Suprapubic skin (tissue), 4 donors: ENCODE measurements at regions not wholly inside any gene's neighbourhood (a gene's known extent, or its start where the extent isn't known, plus 50 kb on each side); places are given as distances from the start of the nearest gene placed in this dataset.

Experiments
- DNase-seq, 2 donors: peaks; one replicate each; pipeline ENCODE4 v3.0.0-alpha.2; 2019; ENCODE audit warnings: low spot score in 2 of 2
- H3K27ac ChIP-seq: fragments of 200-600 bp; sonication (generic); one replicate; pipeline ENCODE4 v1.5.1; 2019
- H3K27me3 ChIP-seq: fragments of 200-600 bp; sonication (generic); one replicate; pipeline ENCODE4 v1.5.1; 2019
- H3K36me3 ChIP-seq: fragments of 200-600 bp; sonication (generic); one replicate; pipeline ENCODE4 v1.5.1; 2019
- H3K4me1 ChIP-seq: fragments of 200-600 bp; sonication (generic); one replicate; pipeline ENCODE4 v1.5.1; 2019
- H3K4me3 ChIP-seq: fragments of 200-600 bp; sonication (generic); one replicate; pipeline ENCODE4 v1.5.1; 2019; ENCODE audit warnings: mild to moderate bottlenecking
- H3K9me3 ChIP-seq: fragments of 200-600 bp; sonication (generic); one replicate; pipeline ENCODE4 v1.5.1; 2019
- EP300 ChIP-seq: sonication (generic); formaldehyde crosslinking; IDR thresholded peaks from one replicate; pipeline ENCODE4 v1.6.1; 2017; ENCODE audit warnings: antibody characterized with exemption
- POLR2A ChIP-seq, 2 donors: fragments of 450-650 bp; IDR thresholded peaks; one replicate each; pipeline ENCODE4 v1.6.1; 2017; ENCODE audit warnings: antibody characterized with exemption in 2 of 2, mild to moderate bottlenecking in 2 of 2, moderate library complexity in 2 of 2
- POLR2AphosphoS5 ChIP-seq, 3 donors: sonication (generic); formaldehyde crosslinking; IDR thresholded peaks; one replicate each; pipeline ENCODE4 v1.6.1; 2017; ENCODE audit warnings: antibody characterized with exemption in 3 of 3
- WGBS: methylation state at CpG from one replicate; pipeline ENCODE4 v1.1.5; 2018; 5-methylcytosine and 5-hydroxymethylcytosine counted together
- TF ChIP-seq, protein P1 (sequence below), 2 donors: fragments of 200-600 bp in 1 of 2; fragments of 450-650 bp in 1 of 2; sonication (generic) in 1 of 2; IDR thresholded peaks; one replicate each; pipeline ENCODE4 v1.5.1; 2016 to 2019; ENCODE audit warnings: antibody characterized with exemption in 2 of 2, mild to moderate bottlenecking in 1 of 2, moderate library complexity in 1 of 2

GRCh38 chr13:84272877-84273562 is 390.7 kb upstream of the SLITRK1 start:
- DNase-seq, result no peak
- no peaks in the 10 kb centered on the region for H3K36me3 ChIP-seq
- WGBS, result 75% methylated on average over 6 of the region's 6 CpGs
- TF ChIP-seq, protein P1, sequence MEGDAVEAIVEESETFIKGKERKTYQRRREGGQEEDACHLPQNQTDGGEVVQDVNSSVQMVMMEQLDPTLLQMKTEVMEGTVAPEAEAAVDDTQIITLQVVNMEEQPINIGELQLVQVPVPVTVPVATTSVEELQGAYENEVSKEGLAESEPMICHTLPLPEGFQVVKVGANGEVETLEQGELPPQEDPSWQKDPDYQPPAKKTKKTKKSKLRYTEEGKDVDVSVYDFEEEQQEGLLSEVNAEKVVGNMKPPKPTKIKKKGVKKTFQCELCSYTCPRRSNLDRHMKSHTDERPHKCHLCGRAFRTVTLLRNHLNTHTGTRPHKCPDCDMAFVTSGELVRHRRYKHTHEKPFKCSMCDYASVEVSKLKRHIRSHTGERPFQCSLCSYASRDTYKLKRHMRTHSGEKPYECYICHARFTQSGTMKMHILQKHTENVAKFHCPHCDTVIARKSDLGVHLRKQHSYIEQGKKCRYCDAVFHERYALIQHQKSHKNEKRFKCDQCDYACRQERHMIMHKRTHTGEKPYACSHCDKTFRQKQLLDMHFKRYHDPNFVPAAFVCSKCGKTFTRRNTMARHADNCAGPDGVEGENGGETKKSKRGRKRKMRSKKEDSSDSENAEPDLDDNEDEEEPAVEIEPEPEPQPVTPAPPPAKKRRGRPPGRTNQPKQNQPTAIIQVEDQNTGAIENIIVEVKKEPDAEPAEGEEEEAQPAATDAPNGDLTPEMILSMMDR (IDR thresholded peaks at IDR 0.05), result no peak
- TF ChIP-seq POLR2AphosphoS5 (IDR thresholded peaks at IDR 0.05) (no peak), POLR2A (IDR thresholded peaks at IDR 0.05) (no peak)
- no peak overlapping the region for H3K4me3 ChIP-seq
- no peaks in the 10 kb centered on the region for H3K27me3 ChIP-seq
- no peaks in the 10 kb centered on the region for H3K9me3 ChIP-seq
- no peaks in the 10 kb centered on the region for H3K4me1 ChIP-seq
- H3K27ac ChIP-seq, result no peak overlapping the region

GRCh38 chr13:84265257-84265764 is 383.0 kb upstream of the SLITRK1 start:
- Histone ChIP-seq H3K9me3 (no peaks in the 10 kb centered on the region), H3K4me3 (no peak overlapping the region), H3K27me3 (no peaks in the 10 kb centered on the region), H3K36me3 (no peaks in the 10 kb centered on the region), H3K4me1 (no peaks in the 10 kb centered on the region), H3K27ac (no peak overlapping the region)
- TF ChIP-seq, protein P1 (IDR thresholded peaks at IDR 0.05), result no peak
- TF ChIP-seq EP300, result no peak
- TF ChIP-seq POLR2AphosphoS5 (IDR thresholded peaks at IDR 0.05), result no peak
- no peak for TF ChIP-seq POLR2A (IDR thresholded peaks at IDR 0.05)
- 62% methylated on average over 6 of the region's 6 CpGs for WGBS
- DNase-seq, result no peak

GRCh38 chr13:84263354-84264069 is 381.2 kb upstream of the SLITRK1 start:
- Histone ChIP-seq H3K36me3 (no peaks in the 10 kb centered on the region), H3K4me3 (no peak overlapping the region), H3K4me1 (no peaks in the 10 kb centered on the region), H3K27me3 (no peaks in the 10 kb centered on the region), H3K27ac (no peak overlapping the region), H3K9me3 (no peaks in the 10 kb centered on the region)
- WGBS, result 66% methylated on average over 9 of the region's 9 CpGs
- no peak for DNase-seq
- TF ChIP-seq, protein P1 (IDR thresholded peaks at IDR 0.05), result no peak
- TF ChIP-seq POLR2AphosphoS5 (IDR thresholded peaks at IDR 0.05), result no peak
- no peak for TF ChIP-seq POLR2A (IDR thresholded peaks at IDR 0.05)
- TF ChIP-seq EP300, result no peak

- no peaks in the 10 kb centered on the region for H3K4me1 ChIP-seq
- no peaks in the 10 kb centered on the region for H3K27me3 ChIP-seq
- WGBS, result 91% methylated on average over 3 of the region's 3 CpGs
- no peak for DNase-seq
- H3K36me3 ChIP-seq, result no peaks in the 10 kb centered on the region
- H3K9me3 ChIP-seq, result no peaks in the 10 kb centered on the region
- H3K27ac ChIP-seq, result no peak overlapping the region
- TF ChIP-seq, protein P1 (IDR thresholded peaks at IDR 0.05), result no peak
- no peak for TF ChIP-seq POLR2A (IDR thresholded peaks at IDR 0.05)
- no peak for TF ChIP-seq EP300
- no peak for TF ChIP-seq POLR2AphosphoS5 (IDR thresholded peaks at IDR 0.05)
- no peak overlapping the region for H3K4me3 ChIP-seq
Observed at GRCh38 chr13:84255226-84255797, 373.0 kb upstream of the SLITRK1 start.

DNA sequence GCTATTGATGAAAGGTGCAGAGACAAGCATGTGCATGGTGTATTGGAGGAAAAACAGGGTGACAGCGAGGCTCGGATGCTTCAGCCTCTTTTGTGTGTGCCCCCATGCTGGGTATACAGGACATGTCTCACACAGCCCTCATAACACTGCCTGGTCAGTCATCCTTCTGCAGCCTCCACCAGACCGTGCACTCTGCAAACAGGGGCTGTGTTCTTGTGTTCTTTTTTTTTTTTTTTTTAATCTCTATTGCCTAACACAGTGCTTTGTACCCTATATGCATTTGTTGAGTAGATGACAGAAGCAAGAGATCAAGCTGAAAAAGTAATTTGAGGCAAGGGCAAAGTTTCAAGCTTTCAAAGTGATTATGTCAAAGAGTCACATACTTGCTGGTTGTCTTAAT is 367.2 kb upstream of the SLITRK1 start:
- H3K4me3 ChIP-seq, result no peak overlapping the region
- H3K27me3 ChIP-seq, result no peaks in the 10 kb centered on the region
- 82% methylated on average over 3 of the region's 3 CpGs for WGBS
- no peaks in the 10 kb centered on the region for H3K9me3 ChIP-seq
- H3K4me1 ChIP-seq, result no peaks in the 10 kb centered on the region
- DNase-seq, result no peak
- no peak overlapping the region for H3K27ac ChIP-seq
- H3K36me3 ChIP-seq, result no peaks in the 10 kb centered on the region
- no peak for TF ChIP-seq POLR2A (IDR thresholded peaks at IDR 0.05)
- TF ChIP-seq POLR2AphosphoS5 (IDR thresholded peaks at IDR 0.05), result no peak
- TF ChIP-seq, protein P1 (IDR thresholded peaks at IDR 0.05), result no peak
- no peak for TF ChIP-seq EP300
